ENCODE measurements at regions not wholly inside any gene's neighbourhood (a gene's known extent, or its start where the extent isn't known, plus 50 kb on each side); places are given as distances from the start of the nearest gene placed in this dataset.

DNA sequence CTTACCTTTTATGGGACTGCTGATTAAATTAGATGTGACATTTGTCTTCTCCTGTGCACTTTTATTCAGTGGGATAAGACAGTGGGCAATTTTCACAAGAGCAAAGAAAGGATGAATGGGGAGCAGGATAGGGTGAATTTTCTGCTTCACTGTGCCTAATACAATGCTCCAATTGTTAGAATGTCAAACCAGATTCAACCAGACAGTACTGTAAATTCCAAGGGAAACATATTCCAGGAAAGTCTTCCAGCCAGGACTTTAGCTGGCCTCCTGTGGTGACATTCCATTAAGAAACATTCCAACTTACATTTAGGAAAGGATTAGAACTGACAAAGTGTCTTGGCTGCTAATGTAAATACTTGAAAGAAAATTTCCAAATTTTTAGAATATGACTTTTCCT, 100.1 kb upstream of the PROK2 start:
- ATAC-seq (ENCODE audit: low FRiP score in 2 of 2) (no peak), DNase-seq (no peak)
- Histone ChIP-seq H3K36me3 (no peaks in the 10 kb centered on the region), H3K27me3 (no peaks in the 10 kb centered on the region), H3K4me1 (no peaks in the 10 kb centered on the region), H3K9me3 (no peaks in the 10 kb centered on the region), H3K27ac (no peak overlapping the region), H3K4me3 (no peak overlapping the region)
- TF ChIP-seq EP300 (IDR thresholded peaks at IDR 0.05) = no peak
- no peak for TF ChIP-seq POLR2AphosphoS5 (IDR thresholded peaks at IDR 0.05)
- no peak for TF ChIP-seq POLR2A (IDR thresholded peaks at IDR 0.05)
- TF ChIP-seq, protein P1, sequence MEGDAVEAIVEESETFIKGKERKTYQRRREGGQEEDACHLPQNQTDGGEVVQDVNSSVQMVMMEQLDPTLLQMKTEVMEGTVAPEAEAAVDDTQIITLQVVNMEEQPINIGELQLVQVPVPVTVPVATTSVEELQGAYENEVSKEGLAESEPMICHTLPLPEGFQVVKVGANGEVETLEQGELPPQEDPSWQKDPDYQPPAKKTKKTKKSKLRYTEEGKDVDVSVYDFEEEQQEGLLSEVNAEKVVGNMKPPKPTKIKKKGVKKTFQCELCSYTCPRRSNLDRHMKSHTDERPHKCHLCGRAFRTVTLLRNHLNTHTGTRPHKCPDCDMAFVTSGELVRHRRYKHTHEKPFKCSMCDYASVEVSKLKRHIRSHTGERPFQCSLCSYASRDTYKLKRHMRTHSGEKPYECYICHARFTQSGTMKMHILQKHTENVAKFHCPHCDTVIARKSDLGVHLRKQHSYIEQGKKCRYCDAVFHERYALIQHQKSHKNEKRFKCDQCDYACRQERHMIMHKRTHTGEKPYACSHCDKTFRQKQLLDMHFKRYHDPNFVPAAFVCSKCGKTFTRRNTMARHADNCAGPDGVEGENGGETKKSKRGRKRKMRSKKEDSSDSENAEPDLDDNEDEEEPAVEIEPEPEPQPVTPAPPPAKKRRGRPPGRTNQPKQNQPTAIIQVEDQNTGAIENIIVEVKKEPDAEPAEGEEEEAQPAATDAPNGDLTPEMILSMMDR (IDR thresholded peaks at IDR 0.05) = no peak

DNA sequence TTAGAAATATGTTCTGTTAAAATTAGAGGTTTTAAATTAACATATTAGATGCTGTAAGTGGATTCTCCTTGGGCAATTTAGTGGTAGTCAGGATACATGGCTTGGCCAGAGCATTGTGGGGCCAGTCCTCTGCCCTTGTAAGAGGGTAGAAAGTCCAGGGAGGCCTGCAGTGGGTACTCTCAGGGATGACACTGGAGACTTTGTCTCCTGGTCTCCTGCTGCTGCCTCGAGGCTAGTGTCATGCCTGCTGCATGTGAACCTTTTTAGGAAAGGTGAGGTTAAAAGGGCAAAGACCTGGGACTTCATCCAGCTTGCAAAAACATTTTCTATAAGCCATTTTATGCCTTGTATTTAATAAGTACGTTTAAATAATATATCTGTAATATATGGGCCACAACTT, 96.8 kb upstream of the PROK2 start:
- DNase-seq (no peak), ATAC-seq (ENCODE audit: low FRiP score in 2 of 2) (no peak)
- Histone ChIP-seq H3K36me3 (no peaks in the 10 kb centered on the region), H3K4me3 (no peak overlapping the region), H3K9me3 (no peaks in the 10 kb centered on the region), H3K27ac (no peak overlapping the region), H3K27me3 (no peaks in the 10 kb centered on the region), H3K4me1 (no peaks in the 10 kb centered on the region)
- TF ChIP-seq POLR2A (IDR thresholded peaks at IDR 0.05) (no peak), EP300 (IDR thresholded peaks at IDR 0.05) (no peak)
- TF ChIP-seq, protein P1 (IDR thresholded peaks at IDR 0.05) = no peak
- WGBS, 2 donors = 73 to 85% methylated on average over 2 of the region's 2 CpGs

DNA sequence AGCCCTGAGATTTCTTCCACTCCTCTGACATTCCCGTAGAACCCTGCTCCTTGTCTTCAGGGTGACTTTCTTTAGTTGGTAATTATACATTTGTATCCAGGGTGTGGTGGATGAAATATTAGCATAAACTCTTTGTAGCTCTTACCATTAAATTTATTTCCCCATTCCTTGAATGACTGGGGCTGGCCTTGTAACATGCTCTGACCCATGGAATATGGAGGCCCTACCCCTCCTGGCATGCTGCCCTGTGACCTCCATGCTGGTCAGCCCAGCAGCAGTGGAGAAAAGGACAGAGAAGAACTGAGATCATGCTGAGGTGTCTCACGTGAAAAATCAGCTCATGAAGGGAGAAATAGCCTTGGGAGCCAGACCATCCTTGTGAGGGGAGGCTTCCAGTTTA, 96.1 kb upstream of the PROK2 start:
- H3K9me3 ChIP-seq = no peaks in the 10 kb centered on the region
- no peak overlapping the region for H3K4me3 ChIP-seq
- no peak overlapping the region for H3K27ac ChIP-seq
- TF ChIP-seq, protein P1 (IDR thresholded peaks at IDR 0.05) = no peak
- TF ChIP-seq POLR2AphosphoS5 (IDR thresholded peaks at IDR 0.05) = no peak
- no peak for TF ChIP-seq POLR2A (IDR thresholded peaks at IDR 0.05)
- no peak for TF ChIP-seq EP300 (IDR thresholded peaks at IDR 0.05)
- no peak for ATAC-seq (ENCODE audit: low FRiP score in 2 of 2)
- H3K36me3 ChIP-seq = no peaks in the 10 kb centered on the region
- DNase-seq = no peak
- no peaks in the 10 kb centered on the region for H3K27me3 ChIP-seq
- 73 to 79% methylated on average over 2 of the region's 2 CpGs for WGBS, 2 donors
- H3K4me1 ChIP-seq = no peaks in the 10 kb centered on the region

DNA sequence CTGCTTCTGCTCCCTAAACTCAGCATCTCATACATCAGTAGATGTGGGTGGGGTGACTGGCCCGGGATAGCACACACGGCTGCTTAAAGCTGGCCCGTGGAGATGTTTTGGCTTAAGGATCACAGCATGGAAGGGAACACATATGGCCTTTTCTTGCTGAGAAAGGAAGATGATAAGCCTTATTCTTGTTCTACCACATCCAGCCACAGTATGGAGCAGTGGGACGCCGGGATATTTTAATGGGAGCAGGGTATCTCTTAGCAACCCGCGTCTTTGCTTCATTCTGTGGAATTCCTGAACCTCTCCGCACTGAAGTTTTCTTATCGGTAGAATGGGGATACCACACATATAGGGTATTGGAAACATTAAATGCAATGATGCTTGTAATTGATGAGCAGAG, 94.1 kb upstream of the PROK2 start:
- DNase-seq = no peak
- no peak for ATAC-seq (ENCODE audit: low FRiP score in 2 of 2)
- Histone ChIP-seq H3K9me3 (no peaks in the 10 kb centered on the region), H3K4me3 (no peak overlapping the region), H3K4me1 (peaks cover 0 to 7% (median 0%) of the 10 kb centered on the region in 4 donors), H3K27ac (no peak overlapping the region), H3K36me3 (no peaks in the 10 kb centered on the region), H3K27me3 (no peaks in the 10 kb centered on the region)
- no peak for TF ChIP-seq POLR2A (IDR thresholded peaks at IDR 0.05)
- TF ChIP-seq, protein P1 (IDR thresholded peaks at IDR 0.05) = no peak
- no peak for TF ChIP-seq POLR2AphosphoS5 (IDR thresholded peaks at IDR 0.05)
- TF ChIP-seq EP300 (IDR thresholded peaks at IDR 0.05) = no peak
- 88 to 93% methylated on average over 9 of the region's 9 CpGs for WGBS, 2 donors

DNA sequence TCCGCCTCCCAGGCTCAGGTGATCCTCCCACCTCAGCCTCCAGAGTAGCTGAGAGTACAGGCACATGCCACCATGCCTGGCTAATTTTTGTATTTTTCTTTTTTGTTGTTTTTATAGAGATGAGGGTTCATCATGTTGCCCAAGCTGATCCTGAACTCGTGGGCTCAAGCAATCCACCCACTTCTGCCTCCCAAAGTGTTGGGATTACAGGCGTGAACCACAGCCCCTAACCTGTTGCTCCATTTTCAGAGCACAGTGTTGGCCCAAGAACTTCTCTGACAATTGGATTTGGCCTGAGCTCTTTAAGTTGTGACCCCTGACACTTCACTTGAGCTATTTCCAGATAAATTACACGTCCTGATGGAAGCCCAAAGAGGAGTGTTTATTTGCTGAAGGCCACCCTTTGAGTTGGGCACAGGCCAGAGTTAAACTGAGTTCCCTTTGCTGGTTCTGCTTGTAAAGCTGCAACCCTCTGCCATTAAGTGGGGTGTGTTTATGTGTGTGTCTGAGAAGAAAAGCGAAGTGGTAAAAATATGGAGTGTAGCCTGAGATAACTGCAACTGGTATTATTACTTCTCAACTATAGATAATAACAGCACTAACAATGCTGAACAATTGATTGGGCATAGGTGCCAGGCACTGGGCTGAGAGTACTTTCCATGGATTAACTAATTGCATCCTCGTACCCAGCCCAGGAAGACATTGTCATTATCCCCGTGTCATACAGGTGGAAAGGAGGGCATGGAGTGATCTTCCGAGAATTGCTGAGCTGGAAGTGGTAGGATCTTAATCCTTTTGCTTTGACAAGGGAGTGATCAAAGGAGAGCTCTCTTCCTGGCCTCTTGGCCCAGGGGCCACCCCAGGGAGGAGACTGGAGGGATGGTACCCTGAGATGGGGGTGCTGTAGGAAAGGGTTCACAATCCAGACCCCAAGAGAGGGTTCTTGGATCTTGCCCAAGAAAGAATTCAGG, 91.5 kb upstream of the PROK2 start:
- DNase-seq = no peak
- ATAC-seq (ENCODE audit: low FRiP score in 2 of 2) = no peak
- TF ChIP-seq, protein P1 (IDR thresholded peaks at IDR 0.05) = no peak
- no peak for TF ChIP-seq POLR2AphosphoS5 (IDR thresholded peaks at IDR 0.05)
- TF ChIP-seq POLR2A (IDR thresholded peaks at IDR 0.05) = no peak
- TF ChIP-seq EP300 (IDR thresholded peaks at IDR 0.05) = no peak
- 72 to 73% methylated on average over 8 of the region's 8 CpGs for WGBS, 2 donors
- Histone ChIP-seq H3K27me3 (no peaks in the 10 kb centered on the region), H3K36me3 (no peaks in the 10 kb centered on the region), H3K4me1 (peaks cover 0 to 12% (median 2%) of the 10 kb centered on the region in 4 donors), H3K4me3 (no peak overlapping the region), H3K9me3 (no peaks in the 10 kb centered on the region), H3K27ac (no peak overlapping the region)
